IPS-20b (cell line): ENCODE measurements at regions not wholly inside any gene's neighbourhood (a gene's known extent, or its start where the extent isn't known, plus 50 kb on each side); places are given as distances from the start of the nearest gene placed in this dataset.

ENCODE experiments used
- H3K27ac ChIP-seq: one replicate; pipeline ENCODE4 v1.5.1; 2013; ENCODE audit warnings: low read length
- H3K27me3 ChIP-seq: 2 replicates; pipeline ENCODE4 v1.6.1; 2013; ENCODE audit warnings: mild to moderate bottlenecking, low read length, inconsistent platforms; ENCODE audit not compliant: insufficient read depth
- H3K36me3 ChIP-seq: 2 replicates; pipeline ENCODE4 v1.6.1; 2013; ENCODE audit warnings: low read depth, mild to moderate bottlenecking, inconsistent platforms, low read length, moderate library complexity; ENCODE audit not compliant: insufficient read depth
- H3K4me1 ChIP-seq: 2 replicates; pipeline ENCODE4 v1.6.1; 2013; ENCODE audit warnings: mild to moderate bottlenecking, control low read depth, inconsistent platforms, low read length, moderate library complexity; ENCODE audit not compliant: insufficient read depth
- H3K4me3 ChIP-seq: 2 replicates; pipeline ENCODE4 v1.5.1; 2013; ENCODE audit warnings: mild to moderate bottlenecking, low read length, inconsistent platforms
- H3K9ac ChIP-seq: 2 replicates; pipeline ENCODE4 v1.6.1; 2013; ENCODE audit warnings: low read depth, mild to moderate bottlenecking, inconsistent platforms, low read length, moderate library complexity
- H3K9me3 ChIP-seq: 2 replicates; pipeline ENCODE4 v1.6.1; 2013; ENCODE audit warnings: mild to moderate bottlenecking, low read depth, low read length, inconsistent platforms; ENCODE audit not compliant: insufficient read depth

- H3K27me3 ChIP-seq = no peaks in the 10 kb centered on the region
- no peaks in the 10 kb centered on the region for H3K4me1 ChIP-seq
- H3K36me3 ChIP-seq = no peaks in the 10 kb centered on the region
- H3K4me3 ChIP-seq = no peak overlapping the region
- H3K9ac ChIP-seq = no peak overlapping the region
- no peak overlapping the region for H3K27ac ChIP-seq
- no peaks in the 10 kb centered on the region for H3K9me3 ChIP-seq
These were observed 309.1 kb upstream of the GRIN3A start for GRCh38 chr9:102047549-102047948.

GRCh38 chr9:102044133-102044532 lies 305.7 kb upstream of the GRIN3A start:
- H3K27me3 ChIP-seq = no peaks in the 10 kb centered on the region
- H3K4me1 ChIP-seq = no peaks in the 10 kb centered on the region
- H3K4me3 ChIP-seq = no peak overlapping the region
- H3K27ac ChIP-seq = no peak overlapping the region
- H3K9me3 ChIP-seq = no peaks in the 10 kb centered on the region
- no peak overlapping the region for H3K9ac ChIP-seq
- no peaks in the 10 kb centered on the region for H3K36me3 ChIP-seq

GRCh38 chr9:102038006-102038405 lies 299.6 kb upstream of the GRIN3A start:
- Histone ChIP-seq H3K9ac (no peak overlapping the region), H3K27ac (no peak overlapping the region), H3K27me3 (no peaks in the 10 kb centered on the region), H3K4me1 (no peaks in the 10 kb centered on the region), H3K4me3 (no peak overlapping the region), H3K36me3 (no peaks in the 10 kb centered on the region), H3K9me3 (no peaks in the 10 kb centered on the region)

GRCh38 chr9:102035929-102036328 lies 297.5 kb upstream of the GRIN3A start:
- H3K9me3 ChIP-seq = no peaks in the 10 kb centered on the region
- no peaks in the 10 kb centered on the region for H3K4me1 ChIP-seq
- no peaks in the 10 kb centered on the region for H3K36me3 ChIP-seq
- no peak overlapping the region for H3K4me3 ChIP-seq
- no peaks in the 10 kb centered on the region for H3K27me3 ChIP-seq
- H3K27ac ChIP-seq = no peak overlapping the region
- no peak overlapping the region for H3K9ac ChIP-seq

- Histone ChIP-seq H3K36me3 (no peaks in the 10 kb centered on the region), H3K9ac (no peak overlapping the region), H3K27ac (no peak overlapping the region), H3K4me1 (no peaks in the 10 kb centered on the region), H3K27me3 (no peaks in the 10 kb centered on the region), H3K4me3 (no peak overlapping the region), H3K9me3 (no peaks in the 10 kb centered on the region)
These were observed 294.2 kb upstream of the GRIN3A start for GRCh38 chr9:102032614-102033013.

DNA sequence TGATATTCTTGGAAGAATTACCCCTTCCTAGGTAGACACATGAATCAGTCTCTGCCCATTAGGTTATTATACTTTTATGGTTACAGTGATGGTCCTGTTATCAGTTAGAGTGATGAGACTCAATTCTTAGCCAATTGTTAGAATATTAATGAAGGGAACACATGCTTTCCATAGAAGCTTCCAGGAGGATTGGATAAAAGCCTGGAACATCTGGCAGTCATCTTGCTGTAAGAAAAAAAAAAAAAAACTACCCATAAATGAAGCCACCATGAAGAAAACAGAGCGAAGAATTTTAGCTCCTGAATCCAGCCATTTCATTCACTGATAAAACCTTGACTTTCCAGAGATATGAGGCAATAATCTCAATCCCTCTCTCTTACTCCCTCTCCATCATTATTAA lies 262.5 kb upstream of the GRIN3A start:
- no peaks in the 10 kb centered on the region for H3K27me3 ChIP-seq
- no peak overlapping the region for H3K9ac ChIP-seq
- H3K4me3 ChIP-seq = no peak overlapping the region
- no peak overlapping the region for H3K27ac ChIP-seq
- H3K36me3 ChIP-seq = no peaks in the 10 kb centered on the region
- H3K4me1 ChIP-seq = no peaks in the 10 kb centered on the region
- no peaks in the 10 kb centered on the region for H3K9me3 ChIP-seq

DNA sequence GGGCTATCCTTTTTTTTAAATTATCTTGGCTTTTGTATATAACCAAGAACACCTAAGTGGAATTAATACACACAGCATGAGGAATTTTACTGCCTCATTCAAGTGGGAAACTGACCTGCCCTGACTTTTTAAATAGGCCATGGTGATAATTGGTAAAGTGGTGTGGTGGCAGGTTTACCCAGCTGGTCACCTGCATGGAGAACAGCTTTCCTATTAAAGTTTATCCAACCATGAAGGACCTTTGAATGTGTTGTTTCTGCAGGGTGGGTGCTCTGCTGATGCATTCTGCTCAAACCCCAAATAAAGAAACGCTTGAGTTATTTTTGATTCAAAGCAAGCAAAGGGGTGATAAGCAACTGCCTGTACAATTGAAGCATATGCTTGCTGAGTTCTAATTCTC lies 261.0 kb upstream of the GRIN3A start:
- no peak overlapping the region for H3K4me3 ChIP-seq
- H3K27ac ChIP-seq = no peak overlapping the region
- no peaks in the 10 kb centered on the region for H3K4me1 ChIP-seq
- no peaks in the 10 kb centered on the region for H3K9me3 ChIP-seq
- H3K27me3 ChIP-seq = no peaks in the 10 kb centered on the region
- H3K36me3 ChIP-seq = no peaks in the 10 kb centered on the region
- no peak overlapping the region for H3K9ac ChIP-seq

DNA sequence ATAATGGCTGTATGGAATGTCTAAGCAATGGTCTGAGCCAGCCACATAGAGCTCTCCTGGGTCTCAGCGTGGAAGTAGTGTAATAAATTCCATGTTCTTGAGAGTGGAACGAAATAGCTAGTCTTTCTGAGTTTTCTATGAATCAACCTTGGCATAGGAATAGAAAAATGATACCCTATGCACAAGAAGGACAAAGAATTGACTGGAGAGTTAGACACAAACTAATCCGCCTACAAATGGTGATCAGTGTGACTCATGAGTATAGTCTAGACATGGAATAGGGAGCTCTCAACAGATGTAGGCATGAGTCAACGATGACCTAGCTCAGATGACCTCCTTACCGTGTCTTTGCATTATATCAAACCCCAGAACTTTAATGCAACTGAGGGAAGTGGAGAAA lies 256.8 kb upstream of the GRIN3A start:
- H3K9ac ChIP-seq = no peak overlapping the region
- no peak overlapping the region for H3K27ac ChIP-seq
- no peak overlapping the region for H3K4me3 ChIP-seq
- H3K9me3 ChIP-seq = no peaks in the 10 kb centered on the region
- H3K36me3 ChIP-seq = no peaks in the 10 kb centered on the region
- H3K4me1 ChIP-seq = no peaks in the 10 kb centered on the region
- H3K27me3 ChIP-seq = no peaks in the 10 kb centered on the region

GRCh38 chr9:101993771-101994170 lies 255.3 kb upstream of the GRIN3A start:
- H3K27ac ChIP-seq = no peak overlapping the region

GRCh38 chr9:101991926-101992325 lies 253.5 kb upstream of the GRIN3A start:
- H3K36me3 ChIP-seq = no peaks in the 10 kb centered on the region
- no peaks in the 10 kb centered on the region for H3K4me1 ChIP-seq
- no peaks in the 10 kb centered on the region for H3K27me3 ChIP-seq
- no peak overlapping the region for H3K27ac ChIP-seq
- H3K4me3 ChIP-seq = no peak overlapping the region
- H3K9ac ChIP-seq = no peak overlapping the region
- H3K9me3 ChIP-seq = no peaks in the 10 kb centered on the region

More at GRCh38 chr9:101993771-101994170, 255.3 kb upstream of the GRIN3A start:
- H3K27me3 ChIP-seq = no peaks in the 10 kb centered on the region
- H3K4me1 ChIP-seq = no peaks in the 10 kb centered on the region
- H3K9ac ChIP-seq = no peak overlapping the region
- H3K4me3 ChIP-seq = no peak overlapping the region
- H3K9me3 ChIP-seq = no peaks in the 10 kb centered on the region
- H3K36me3 ChIP-seq = no peaks in the 10 kb centered on the region

- H3K4me1 ChIP-seq = no peaks in the 10 kb centered on the region
- no peak overlapping the region for H3K27ac ChIP-seq
These were observed 239.3 kb upstream of the GRIN3A start for GRCh38 chr9:101977614-101978210.

DNA sequence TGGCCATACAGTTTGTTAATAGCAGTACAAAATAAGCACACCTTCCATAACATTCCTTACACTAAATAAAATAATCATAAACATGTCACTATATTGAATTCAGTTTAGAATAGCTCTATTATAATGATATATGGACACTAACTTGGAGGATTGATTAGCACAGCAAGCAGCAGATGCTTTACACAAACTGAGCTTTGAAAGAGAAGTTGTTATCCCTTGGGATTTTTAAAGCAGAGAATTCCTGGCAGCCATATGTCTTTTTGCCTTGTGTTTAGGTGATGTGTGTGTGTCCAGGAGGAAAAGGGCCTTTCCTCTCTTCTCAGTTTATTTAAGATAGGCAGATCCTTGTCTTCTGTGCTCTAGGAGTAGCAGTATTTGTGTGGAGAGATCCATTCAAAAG lies 232.2 kb upstream of the GRIN3A start:
- Histone ChIP-seq H3K9ac (no peak overlapping the region), H3K27me3 (no peaks in the 10 kb centered on the region), H3K4me1 (no peaks in the 10 kb centered on the region), H3K4me3 (no peak overlapping the region), H3K27ac (no peak overlapping the region), H3K36me3 (no peaks in the 10 kb centered on the region), H3K9me3 (no peaks in the 10 kb centered on the region)

More at GRCh38 chr9:101977614-101978210, 239.3 kb upstream of the GRIN3A start:
- Histone ChIP-seq H3K9ac (no peak overlapping the region), H3K9me3 (no peaks in the 10 kb centered on the region), H3K36me3 (no peaks in the 10 kb centered on the region), H3K4me3 (no peak overlapping the region), H3K27me3 (no peaks in the 10 kb centered on the region)
